IMR-90 (cell line): ENCODE measurements at regions not wholly inside any gene's neighbourhood (a gene's known extent, or its start where the extent isn't known, plus 50 kb on each side); places are given as distances from the start of the nearest gene placed in this dataset.

Experiments
- ATAC-seq: fragments of 200-7000 bp; cut with Tn5 transposase; 2 replicates; pipeline ENCODE4 v1.9.1; 2020; ENCODE audit warnings: low read depth, mild to moderate bottlenecking, moderate library complexity
- BruUV-seq: library from RNA; stranded (reverse); fragments of 400-500 nt; replicated peaks from 2 replicates; lab custom pipeline; 2021; lab: Mats Ljungman, UMichigan
- CTCF ChIA-PET: fragments of 300-600 bp; formaldehyde crosslinking; extraction: SDS; loops from one replicate; lab custom pipeline; 2021; ENCODE audit warnings: antibody characterized with exemption; lab: Yijun Ruan, JAX
- POLR2A ChIA-PET: fragments of 300-600 bp; sonication (Branson Sonifier 250); formaldehyde crosslinking; loops from one replicate; lab custom pipeline; 2022; ENCODE audit warnings: antibody characterized with exemption; ENCODE audit not compliant: unreplicated experiment; lab: Charles Lee
- DNase-seq: peaks from one replicate; pipeline ENCODE4 v3.0.0; 2013
- H2AFZ ChIP-seq: replicated peaks from 2 replicates; pipeline ENCODE3; 2013; ENCODE audit warnings: low read length, mild to moderate bottlenecking; ENCODE audit not compliant: poor library complexity
- H2AK5ac ChIP-seq: 2 replicates; pipeline ENCODE4 v1.6.1; 2013; ENCODE audit warnings: low read depth, low read length, inconsistent platforms
- H2AK9ac ChIP-seq: replicated peaks from 2 replicates; pipeline ENCODE3; 2013; ENCODE audit warnings: mild to moderate bottlenecking, low read depth, low read length, moderate library complexity; ENCODE audit not compliant: poor library complexity
- H2BK120ac ChIP-seq: 2 replicates; pipeline ENCODE4 v1.6.1; 2013; ENCODE audit warnings: low read depth, low read length, inconsistent platforms
- H2BK15ac ChIP-seq: 3 replicates; pipeline ENCODE4 v1.6.1; 2013; ENCODE audit warnings: low read depth, low read length, inconsistent platforms
- H2BK20ac ChIP-seq: 2 replicates; pipeline ENCODE4 v1.6.1; 2013; ENCODE audit warnings: low read depth, mild to moderate bottlenecking, inconsistent platforms, low read length, moderate library complexity
- H2BK5ac ChIP-seq: 2 replicates; pipeline ENCODE4 v1.6.1; 2013; ENCODE audit warnings: mild to moderate bottlenecking, low read depth, low read length, inconsistent platforms; ENCODE audit not compliant: poor library complexity, severe bottlenecking
- H3K14ac ChIP-seq: replicated peaks from 2 replicates; pipeline ENCODE4 v1.6.1; 2013; ENCODE audit warnings: low read depth, low read length, inconsistent platforms
- H3K18ac ChIP-seq: 2 replicates; pipeline ENCODE4 v1.6.1; 2013; ENCODE audit warnings: low read depth, low read length, control low read depth
- H3K23ac ChIP-seq: 2 replicates; pipeline ENCODE4 v1.6.1; 2013; ENCODE audit warnings: low read depth, low read length, inconsistent platforms
- H3K27ac ChIP-seq: 2 replicates; pipeline ENCODE4 v1.5.1; 2013; ENCODE audit warnings: mild to moderate bottlenecking, control low read depth, low read length; ENCODE audit not compliant: insufficient read depth
- H3K27me3 ChIP-seq: 2 replicates; pipeline ENCODE4 v1.6.1; 2013; ENCODE audit warnings: low read length; ENCODE audit not compliant: control insufficient read depth, insufficient read depth
- H3K36me3 ChIP-seq: 2 replicates; pipeline ENCODE4 v1.6.1; 2013; ENCODE audit warnings: low read length, mixed read lengths; ENCODE audit not compliant: control insufficient read depth, insufficient read depth
- H3K4ac ChIP-seq: 2 replicates; pipeline ENCODE4 v1.6.1; 2013; ENCODE audit warnings: low read depth, low read length, inconsistent platforms
- H3K4me1 ChIP-seq: 2 replicates; pipeline ENCODE4 v1.6.1; 2013; ENCODE audit warnings: low read length, mixed read lengths; ENCODE audit not compliant: control insufficient read depth, insufficient read depth
- H3K4me2 ChIP-seq: 2 replicates; pipeline ENCODE4 v1.6.1; 2013; ENCODE audit warnings: low read depth, mild to moderate bottlenecking, control low read depth, low read length, moderate library complexity
- H3K4me3 ChIP-seq: 2 replicates; pipeline ENCODE4 v1.5.1; 2013; ENCODE audit warnings: low read depth, mild to moderate bottlenecking, control low read depth, low read length, moderate library complexity; ENCODE audit not compliant: insufficient read depth
- H3K56ac ChIP-seq: 2 replicates; pipeline ENCODE4 v1.6.1; 2013; ENCODE audit warnings: low read length, inconsistent platforms; ENCODE audit not compliant: insufficient read depth; ENCODE audit errors: extremely low read depth
- H3K79me1 ChIP-seq, 2 experiments: 2 replicates each; pipeline ENCODE4 v1.6.1; 2013; ENCODE audit warnings: low read length in 2 of 2, inconsistent platforms in 1 of 2, low read depth in 1 of 2
- H3K9ac ChIP-seq: 2 replicates; pipeline ENCODE4 v1.6.1; 2013; ENCODE audit warnings: low read depth, low read length, control low read depth
- H3K9me1 ChIP-seq: 2 replicates; pipeline ENCODE4 v1.6.1; 2013; ENCODE audit warnings: low read length, inconsistent platforms; ENCODE audit not compliant: insufficient read depth
- H3K9me3 ChIP-seq: 2 replicates; pipeline ENCODE4 v1.6.1; 2013; ENCODE audit warnings: low read length; ENCODE audit not compliant: control insufficient read depth, insufficient read depth
- H4K20me1 ChIP-seq: 2 replicates; pipeline ENCODE4 v1.6.1; 2013; ENCODE audit warnings: low read length, inconsistent platforms; ENCODE audit not compliant: insufficient read depth
- H4K5ac ChIP-seq: 2 replicates; pipeline ENCODE4 v1.6.1; 2013; ENCODE audit warnings: mild to moderate bottlenecking, low read depth, low read length, control low read depth
- H4K8ac ChIP-seq, 2 experiments: 2 replicates each; pipeline ENCODE4 v1.6.1; 2013; ENCODE audit warnings: low read depth in 2 of 2, low read length in 2 of 2, control low read depth in 1 of 2, inconsistent platforms in 1 of 2
- H4K91ac ChIP-seq: 2 replicates; pipeline ENCODE4 v1.6.1; 2013; ENCODE audit warnings: low read depth, low read length, inconsistent platforms; ENCODE audit not compliant: insufficient read depth
- BHLHE40 ChIP-seq: fragments of 150-350 bp; IDR thresholded peaks from 2 replicates; pipeline ENCODE4 v1.6.1; 2016; ENCODE audit warnings: mild to moderate bottlenecking, low read depth, low read length
- FOS ChIP-seq: fragments of 150-350 bp; IDR thresholded peaks from 2 replicates; pipeline ENCODE4 v1.6.1; 2016; ENCODE audit warnings: low read depth, low read length
- MXI1 ChIP-seq: IDR thresholded peaks from 2 replicates; pipeline ENCODE4 v1.6.1; 2012; ENCODE audit warnings: low read depth, mild to moderate bottlenecking, low read length, moderate library complexity, borderline replicate concordance
- dilution Hi-C: fragments of 300-500 bp; cut with HindIII; formaldehyde crosslinking; loops from one replicate; pipeline ENCODE4 v1.14.3; 2018; ENCODE audit warnings: low sequenced_read_pairs; ENCODE audit not compliant: unreplicated experiment
- in situ Hi-C: fragments of 300-500 bp; cut with MboI; formaldehyde crosslinking; loops from 3 replicates; pipeline ENCODE4 v1.14.3; 2019; ENCODE audit warnings: low sequenced_read_pairs, inconsistent platforms, mixed read lengths
- intact Hi-C: fragments of 100-400 bp; cut with micrococcal nuclease; formaldehyde crosslinking; loops from 2 replicates; pipeline ENCODE4 v1.10.0; 2022

- H3K9me3 ChIP-seq = no peaks in the 10 kb centered on the region
- no peak overlapping the region for H2BK5ac ChIP-seq
- no peak overlapping the region for H3K27ac ChIP-seq
- no TSS peak for BruUV-seq
- no peak overlapping the region for H2AK5ac ChIP-seq
- H3K9me1 ChIP-seq = no peaks in the 10 kb centered on the region
- no peak overlapping the region for H4K91ac ChIP-seq
- no peak overlapping the region for H4K8ac ChIP-seq
- H3K4ac ChIP-seq = no peak overlapping the region
- intact Hi-C loops (no loop called here), dilution Hi-C loops (no loop called here), in situ Hi-C loops (no loop called here)
- no peak overlapping the region for H2BK15ac ChIP-seq
- H3K79me1 ChIP-seq = no peaks in the 10 kb centered on the region
- no peaks in the 10 kb centered on the region for H3K36me3 ChIP-seq
- H4K20me1 ChIP-seq = no peaks in the 10 kb centered on the region
- no peak overlapping the region for H3K56ac ChIP-seq
- H2AK9ac ChIP-seq = no peak overlapping the region
- H2AFZ ChIP-seq = no peak overlapping the region
- ATAC-seq (no peak), DNase-seq (no peak)
- TF ChIP-seq FOS (no peak), BHLHE40 (no peak), MXI1 (no peak)
- H3K4me3 ChIP-seq = no peak overlapping the region
- H3K4me2 ChIP-seq = no peak overlapping the region
- no peak overlapping the region for H4K5ac ChIP-seq
- H3K18ac ChIP-seq = no peak overlapping the region
- ChIA-PET CTCF (no interaction called here), POLR2A (no interaction called here)
- no peak overlapping the region for H3K23ac ChIP-seq
- no peak overlapping the region for H3K14ac ChIP-seq
- no peak overlapping the region for H3K9ac ChIP-seq
- no peaks in the 10 kb centered on the region for H3K4me1 ChIP-seq
- no peak overlapping the region for H2BK20ac ChIP-seq
- no peaks in the 10 kb centered on the region for H3K27me3 ChIP-seq
- no peak overlapping the region for H2BK120ac ChIP-seq
These were observed 74.4 kb upstream of the MDFIC2 start for GRCh38 chr3:70386846-70387245.
